ENCODE measurements at regions not wholly inside any gene's neighbourhood (a gene's known extent, or its start where the extent isn't known, plus 50 kb on each side); places are given as distances from the start of the nearest gene placed in this dataset.

DNA sequence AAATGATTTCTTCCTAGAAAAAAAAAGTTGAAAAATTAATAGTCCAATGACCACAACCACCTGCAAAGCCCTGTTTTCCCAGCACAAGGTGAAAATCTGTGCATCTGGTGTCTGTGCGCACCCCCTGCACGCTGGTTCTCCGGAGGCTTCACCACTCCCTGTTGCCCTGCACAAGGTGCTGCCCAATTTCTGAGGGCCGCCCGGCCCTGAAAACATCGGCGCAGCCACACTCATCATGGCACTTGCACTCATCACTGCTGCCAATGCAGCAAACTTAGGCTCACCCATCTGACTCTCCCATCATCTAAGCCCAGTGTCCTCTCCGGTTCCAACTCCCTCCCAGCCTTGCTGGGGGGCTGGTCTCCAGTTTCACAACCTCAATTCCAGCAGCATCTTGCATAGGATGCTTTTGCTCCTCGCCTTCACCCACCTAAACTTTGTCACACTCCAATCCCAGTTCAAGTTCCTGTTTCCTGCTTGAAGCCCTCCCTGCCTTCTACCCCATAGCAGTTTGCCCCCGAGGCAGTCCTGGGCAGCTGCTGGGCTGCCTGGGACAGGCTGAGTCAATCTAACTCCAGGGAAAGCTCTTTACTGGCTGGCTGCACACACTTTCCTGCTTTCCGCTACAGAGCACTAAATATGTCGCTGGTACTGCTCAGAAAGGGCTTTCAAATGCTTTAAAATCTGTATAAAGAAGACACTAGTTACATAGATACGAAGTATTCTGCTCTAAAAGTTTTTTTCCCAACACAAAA is 522.5 kb upstream of the ID2 start:
- TF ChIP-seq SUZ12 (IDR thresholded peaks at IDR 0.05; ENCODE audit: extremely low read depth, insufficient read depth, insufficient read length) = no peak
- no peak for TF ChIP-seq YY1 (IDR thresholded peaks at IDR 0.05; ENCODE audit: insufficient read depth, insufficient read length)

Measured in NT2/D1 (cell line).